IMR-90 (cell line): ENCODE measurements at regions not wholly inside any gene's neighbourhood (a gene's known extent, or its start where the extent isn't known, plus 50 kb on each side); places are given as distances from the start of the nearest gene placed in this dataset.
A peak's percentile ranks its signal among the peaks of the same experiment; 100 is the strongest.

Source experiments
- ATAC-seq: fragments of 200-7000 bp; cut with Tn5 transposase; 2 replicates; pipeline ENCODE4 v1.9.1; 2020; ENCODE audit warnings: low read depth, mild to moderate bottlenecking, moderate library complexity
- BruUV-seq: library from RNA; stranded (reverse); fragments of 400-500 nt; replicated peaks from 2 replicates; lab custom pipeline; 2021; lab: Mats Ljungman, UMichigan
- CTCF ChIA-PET: fragments of 300-600 bp; formaldehyde crosslinking; extraction: SDS; loops from one replicate; lab custom pipeline; 2021; ENCODE audit warnings: antibody characterized with exemption; lab: Yijun Ruan, JAX
- POLR2A ChIA-PET: fragments of 300-600 bp; sonication (Branson Sonifier 250); formaldehyde crosslinking; loops from one replicate; lab custom pipeline; 2022; ENCODE audit warnings: antibody characterized with exemption; ENCODE audit not compliant: unreplicated experiment; lab: Charles Lee
- DNase-seq: peaks from one replicate; pipeline ENCODE4 v3.0.0; 2013
- H2AFZ ChIP-seq: replicated peaks from 2 replicates; pipeline ENCODE3; 2013; ENCODE audit warnings: low read length, mild to moderate bottlenecking; ENCODE audit not compliant: poor library complexity
- H2AK5ac ChIP-seq: 2 replicates; pipeline ENCODE4 v1.6.1; 2013; ENCODE audit warnings: low read depth, low read length, inconsistent platforms
- H2AK9ac ChIP-seq: replicated peaks from 2 replicates; pipeline ENCODE3; 2013; ENCODE audit warnings: mild to moderate bottlenecking, low read depth, low read length, moderate library complexity; ENCODE audit not compliant: poor library complexity
- H2BK120ac ChIP-seq: 2 replicates; pipeline ENCODE4 v1.6.1; 2013; ENCODE audit warnings: low read depth, low read length, inconsistent platforms
- H2BK15ac ChIP-seq: 3 replicates; pipeline ENCODE4 v1.6.1; 2013; ENCODE audit warnings: low read depth, low read length, inconsistent platforms
- H2BK20ac ChIP-seq: 2 replicates; pipeline ENCODE4 v1.6.1; 2013; ENCODE audit warnings: low read depth, mild to moderate bottlenecking, inconsistent platforms, low read length, moderate library complexity
- H2BK5ac ChIP-seq: 2 replicates; pipeline ENCODE4 v1.6.1; 2013; ENCODE audit warnings: mild to moderate bottlenecking, low read depth, low read length, inconsistent platforms; ENCODE audit not compliant: poor library complexity, severe bottlenecking
- H3K14ac ChIP-seq: replicated peaks from 2 replicates; pipeline ENCODE4 v1.6.1; 2013; ENCODE audit warnings: low read depth, low read length, inconsistent platforms
- H3K18ac ChIP-seq: 2 replicates; pipeline ENCODE4 v1.6.1; 2013; ENCODE audit warnings: low read depth, low read length, control low read depth
- H3K23ac ChIP-seq: 2 replicates; pipeline ENCODE4 v1.6.1; 2013; ENCODE audit warnings: low read depth, low read length, inconsistent platforms
- H3K27ac ChIP-seq: 2 replicates; pipeline ENCODE4 v1.5.1; 2013; ENCODE audit warnings: mild to moderate bottlenecking, control low read depth, low read length; ENCODE audit not compliant: insufficient read depth
- H3K27me3 ChIP-seq: 2 replicates; pipeline ENCODE4 v1.6.1; 2013; ENCODE audit warnings: low read length; ENCODE audit not compliant: control insufficient read depth, insufficient read depth
- H3K36me3 ChIP-seq: 2 replicates; pipeline ENCODE4 v1.6.1; 2013; ENCODE audit warnings: low read length, mixed read lengths; ENCODE audit not compliant: control insufficient read depth, insufficient read depth
- H3K4ac ChIP-seq: 2 replicates; pipeline ENCODE4 v1.6.1; 2013; ENCODE audit warnings: low read depth, low read length, inconsistent platforms
- H3K4me1 ChIP-seq: 2 replicates; pipeline ENCODE4 v1.6.1; 2013; ENCODE audit warnings: low read length, mixed read lengths; ENCODE audit not compliant: control insufficient read depth, insufficient read depth
- H3K4me2 ChIP-seq: 2 replicates; pipeline ENCODE4 v1.6.1; 2013; ENCODE audit warnings: low read depth, mild to moderate bottlenecking, control low read depth, low read length, moderate library complexity
- H3K4me3 ChIP-seq: 2 replicates; pipeline ENCODE4 v1.5.1; 2013; ENCODE audit warnings: low read depth, mild to moderate bottlenecking, control low read depth, low read length, moderate library complexity; ENCODE audit not compliant: insufficient read depth
- H3K56ac ChIP-seq: 2 replicates; pipeline ENCODE4 v1.6.1; 2013; ENCODE audit warnings: low read length, inconsistent platforms; ENCODE audit not compliant: insufficient read depth; ENCODE audit errors: extremely low read depth
- H3K79me1 ChIP-seq, 2 experiments: 2 replicates each; pipeline ENCODE4 v1.6.1; 2013; ENCODE audit warnings: low read length in 2 of 2, inconsistent platforms in 1 of 2, low read depth in 1 of 2
- H3K9ac ChIP-seq: 2 replicates; pipeline ENCODE4 v1.6.1; 2013; ENCODE audit warnings: low read depth, low read length, control low read depth
- H3K9me1 ChIP-seq: 2 replicates; pipeline ENCODE4 v1.6.1; 2013; ENCODE audit warnings: low read length, inconsistent platforms; ENCODE audit not compliant: insufficient read depth
- H3K9me3 ChIP-seq: 2 replicates; pipeline ENCODE4 v1.6.1; 2013; ENCODE audit warnings: low read length; ENCODE audit not compliant: control insufficient read depth, insufficient read depth
- H4K20me1 ChIP-seq: 2 replicates; pipeline ENCODE4 v1.6.1; 2013; ENCODE audit warnings: low read length, inconsistent platforms; ENCODE audit not compliant: insufficient read depth
- H4K5ac ChIP-seq: 2 replicates; pipeline ENCODE4 v1.6.1; 2013; ENCODE audit warnings: mild to moderate bottlenecking, low read depth, low read length, control low read depth
- H4K8ac ChIP-seq, 2 experiments: 2 replicates each; pipeline ENCODE4 v1.6.1; 2013; ENCODE audit warnings: low read depth in 2 of 2, low read length in 2 of 2, control low read depth in 1 of 2, inconsistent platforms in 1 of 2
- H4K91ac ChIP-seq: 2 replicates; pipeline ENCODE4 v1.6.1; 2013; ENCODE audit warnings: low read depth, low read length, inconsistent platforms; ENCODE audit not compliant: insufficient read depth
- MAFK ChIP-seq: IDR thresholded peaks from 2 replicates; pipeline ENCODE4 v1.6.1; 2012; ENCODE audit warnings: low read depth, low read length, improper control_type of control experiment
- RFX5 ChIP-seq: IDR thresholded peaks from 2 replicates; pipeline ENCODE4 v1.8.0; 2012; ENCODE audit warnings: low read depth, mild to moderate bottlenecking, low read length, moderate library complexity
- WGBS, 2 experiments: methylation state at CpG; one replicate each; pipeline versions ENCODE4 v1.1.5 to v1.1.7; 2013; ENCODE audit warnings: missing lambda C conversion rate in 2 of 2; ENCODE audit not compliant: insufficient read length in 1 of 2; ENCODE audit errors: extremely low coverage in 2 of 2; 5-methylcytosine and 5-hydroxymethylcytosine counted together
- dilution Hi-C: fragments of 300-500 bp; cut with HindIII; formaldehyde crosslinking; loops from one replicate; pipeline ENCODE4 v1.14.3; 2018; ENCODE audit warnings: low sequenced_read_pairs; ENCODE audit not compliant: unreplicated experiment
- in situ Hi-C: fragments of 300-500 bp; cut with MboI; formaldehyde crosslinking; loops from 3 replicates; pipeline ENCODE4 v1.14.3; 2019; ENCODE audit warnings: low sequenced_read_pairs, inconsistent platforms, mixed read lengths
- intact Hi-C: fragments of 100-400 bp; cut with micrococcal nuclease; formaldehyde crosslinking; loops from 2 replicates; pipeline ENCODE4 v1.10.0; 2022
- TF ChIP-seq, protein P1 (sequence below): conservative IDR thresholded peaks from 2 replicates; pipeline ENCODE4 v1.5.1; 2012; ENCODE audit warnings: mild to moderate bottlenecking, low read depth, low read length, improper control_type of control experiment
- TF ChIP-seq, protein P2 (sequence below): fragments of 150-350 bp; IDR thresholded peaks from 2 replicates; pipeline ENCODE4 v1.6.1; 2017; ENCODE audit warnings: mild to moderate bottlenecking, antibody characterized with exemption, low read length, low read depth
- TF ChIP-seq, protein P3 (sequence below): fragments of 150-350 bp; IDR thresholded peaks from 2 replicates; pipeline ENCODE4 v1.6.1; 2016; ENCODE audit warnings: low read depth, mild to moderate bottlenecking, low read length, moderate library complexity, borderline replicate concordance

DNA sequence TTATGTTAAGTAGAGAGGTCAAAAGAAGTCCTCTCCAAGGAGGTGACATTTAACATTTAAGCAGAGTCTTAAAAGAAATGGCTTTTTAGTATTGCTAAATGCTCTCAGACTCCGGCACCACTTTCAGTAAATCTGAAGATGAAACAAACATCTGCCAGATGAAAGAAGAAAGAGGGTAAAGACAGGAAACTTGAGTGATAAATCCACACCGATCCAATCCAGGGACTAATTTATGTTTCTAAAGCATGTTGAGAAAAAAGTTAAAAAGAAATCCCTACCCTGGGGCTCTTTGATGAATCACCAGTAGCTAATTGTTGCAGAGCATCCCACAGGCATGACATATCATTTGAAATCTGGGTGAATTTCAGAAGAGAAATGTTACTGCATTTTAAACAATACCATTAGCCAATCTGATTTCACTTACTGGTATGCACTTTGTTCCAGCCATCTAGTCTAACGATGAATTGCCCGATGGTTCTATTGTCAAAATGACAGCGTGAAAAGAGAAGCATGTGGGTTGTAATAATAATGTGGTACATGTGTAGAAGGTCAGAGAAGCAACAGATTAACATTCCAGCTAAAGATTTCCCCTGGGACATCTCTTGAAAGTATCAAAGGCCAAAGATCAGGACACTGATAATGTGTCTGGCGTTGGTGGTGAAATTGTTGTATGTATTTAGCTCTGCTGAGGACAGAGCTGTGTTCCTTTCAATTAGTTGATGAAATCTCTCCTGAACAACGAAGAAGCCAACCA, 485.7 kb downstream of the CSNK1G3 start:
- Histone ChIP-seq H3K4me2 (peak overlapping the region; percentile 58; the same call in 1 of the 2 replicates), H3K18ac (no peak overlapping the region), H2BK15ac (no peak overlapping the region), H4K91ac (no peak overlapping the region), H3K27ac (no peak overlapping the region), H2AK5ac (no peak overlapping the region), H4K5ac (no peak overlapping the region), H2AFZ (no peak overlapping the region), H3K4ac (no peak overlapping the region), H3K79me1 (no peaks in the 10 kb centered on the region), H3K9ac (no peak overlapping the region), H2AK9ac (no peak overlapping the region), H3K36me3 (no peaks in the 10 kb centered on the region), H4K20me1 (no peaks in the 10 kb centered on the region), H3K14ac (no peak overlapping the region), H2BK5ac (no peak overlapping the region), H3K27me3 (no peaks in the 10 kb centered on the region), H3K4me3 (no peak overlapping the region), H3K4me1 (peaks cover 2% of the 10 kb centered on the region; the same call in 1 of the 2 replicates), H3K56ac (no peak overlapping the region), H3K9me3 (no peaks in the 10 kb centered on the region), H4K8ac (no peak overlapping the region), H3K9me1 (0 out of 2 replicates have a peak, but pooled peaks cover 2% of the 10 kb centered on the region), H3K23ac (no peak overlapping the region), H2BK20ac (peak overlapping the region; percentile 9; the same call in 1 of the 2 replicates), H2BK120ac (no peak overlapping the region)
- POLR2A ChIA-PET, result interaction anchor here (0.6 kb wide), 1 partner anchor 480 kb away, joined by 4 read pairs; no protein-coding TSS in a partner anchor
- in situ Hi-C loops, result no loop called here
- intact Hi-C loops, result no loop called here
- TF ChIP-seq, protein P1, sequence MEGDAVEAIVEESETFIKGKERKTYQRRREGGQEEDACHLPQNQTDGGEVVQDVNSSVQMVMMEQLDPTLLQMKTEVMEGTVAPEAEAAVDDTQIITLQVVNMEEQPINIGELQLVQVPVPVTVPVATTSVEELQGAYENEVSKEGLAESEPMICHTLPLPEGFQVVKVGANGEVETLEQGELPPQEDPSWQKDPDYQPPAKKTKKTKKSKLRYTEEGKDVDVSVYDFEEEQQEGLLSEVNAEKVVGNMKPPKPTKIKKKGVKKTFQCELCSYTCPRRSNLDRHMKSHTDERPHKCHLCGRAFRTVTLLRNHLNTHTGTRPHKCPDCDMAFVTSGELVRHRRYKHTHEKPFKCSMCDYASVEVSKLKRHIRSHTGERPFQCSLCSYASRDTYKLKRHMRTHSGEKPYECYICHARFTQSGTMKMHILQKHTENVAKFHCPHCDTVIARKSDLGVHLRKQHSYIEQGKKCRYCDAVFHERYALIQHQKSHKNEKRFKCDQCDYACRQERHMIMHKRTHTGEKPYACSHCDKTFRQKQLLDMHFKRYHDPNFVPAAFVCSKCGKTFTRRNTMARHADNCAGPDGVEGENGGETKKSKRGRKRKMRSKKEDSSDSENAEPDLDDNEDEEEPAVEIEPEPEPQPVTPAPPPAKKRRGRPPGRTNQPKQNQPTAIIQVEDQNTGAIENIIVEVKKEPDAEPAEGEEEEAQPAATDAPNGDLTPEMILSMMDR, result no peak
- TF ChIP-seq MAFK (no peak), RFX5 (no peak)
- TF ChIP-seq, protein P2, sequence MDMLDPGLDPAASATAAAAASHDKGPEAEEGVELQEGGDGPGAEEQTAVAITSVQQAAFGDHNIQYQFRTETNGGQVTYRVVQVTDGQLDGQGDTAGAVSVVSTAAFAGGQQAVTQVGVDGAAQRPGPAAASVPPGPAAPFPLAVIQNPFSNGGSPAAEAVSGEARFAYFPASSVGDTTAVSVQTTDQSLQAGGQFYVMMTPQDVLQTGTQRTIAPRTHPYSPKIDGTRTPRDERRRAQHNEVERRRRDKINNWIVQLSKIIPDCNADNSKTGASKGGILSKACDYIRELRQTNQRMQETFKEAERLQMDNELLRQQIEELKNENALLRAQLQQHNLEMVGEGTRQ, result no peak
- TF ChIP-seq, protein P3, sequence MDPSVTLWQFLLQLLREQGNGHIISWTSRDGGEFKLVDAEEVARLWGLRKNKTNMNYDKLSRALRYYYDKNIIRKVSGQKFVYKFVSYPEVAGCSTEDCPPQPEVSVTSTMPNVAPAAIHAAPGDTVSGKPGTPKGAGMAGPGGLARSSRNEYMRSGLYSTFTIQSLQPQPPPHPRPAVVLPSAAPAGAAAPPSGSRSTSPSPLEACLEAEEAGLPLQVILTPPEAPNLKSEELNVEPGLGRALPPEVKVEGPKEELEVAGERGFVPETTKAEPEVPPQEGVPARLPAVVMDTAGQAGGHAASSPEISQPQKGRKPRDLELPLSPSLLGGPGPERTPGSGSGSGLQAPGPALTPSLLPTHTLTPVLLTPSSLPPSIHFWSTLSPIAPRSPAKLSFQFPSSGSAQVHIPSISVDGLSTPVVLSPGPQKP, result no peak
- 43% methylated on average over 2 of the region's 7 CpGs; no CpG with 5 or more reads in 1 of the 2 experiments for WGBS, 2 experiments
- ATAC-seq, result peak; percentile 65
- dilution Hi-C loops, result no loop called here
- peak; percentile 40 for DNase-seq
- BruUV-seq, result no TSS peak
- CTCF ChIA-PET, result interaction anchor here (0.6 kb wide), 1 partner anchor 1979 kb away, joined by 4 read pairs; no protein-coding TSS in a partner anchor
